H1 (cell line): ENCODE measurements at regions not wholly inside any gene's neighbourhood (a gene's known extent, or its start where the extent isn't known, plus 50 kb on each side); places are given as distances from the start of the nearest gene placed in this dataset.

Source experiments
- TAF1 ChIP-seq: IDR thresholded peaks from 2 replicates; pipeline ENCODE4 v1.6.1; 2011; ENCODE audit warnings: mild to moderate bottlenecking, low read depth, low read length

DNA sequence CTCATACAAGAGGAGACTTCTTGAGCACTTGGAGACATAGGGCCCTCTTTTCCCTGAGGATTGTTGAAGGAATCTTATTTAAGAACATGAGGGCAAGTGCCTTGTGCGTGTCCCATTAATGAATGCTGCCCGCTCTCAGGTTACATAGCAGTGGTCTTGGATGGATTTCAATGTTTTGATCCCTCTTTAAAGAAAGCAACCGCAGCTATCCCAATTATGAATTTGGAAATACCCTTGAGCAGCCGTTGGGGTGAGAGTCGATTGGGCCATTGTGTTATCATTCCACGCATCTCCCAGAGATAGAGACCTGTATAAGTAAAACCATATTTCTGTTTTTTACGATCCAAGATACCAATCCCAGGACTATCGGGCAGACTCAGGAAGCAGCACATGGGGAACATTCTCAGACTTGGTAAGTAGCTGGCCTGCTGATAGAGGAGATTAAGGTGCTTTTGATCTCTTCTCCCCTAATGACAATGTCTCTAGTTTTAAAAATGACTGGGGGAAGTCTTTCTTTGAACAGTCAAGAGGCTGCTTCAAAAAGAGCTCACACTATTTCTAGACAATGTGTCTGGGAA is 145.3 kb downstream of the MACROH2A1 start (continued):
- TF ChIP-seq TAF1: no peak
